SU-DHL-6 (cell line): ENCODE measurements at regions not wholly inside any gene's neighbourhood (a gene's known extent, or its start where the extent isn't known, plus 50 kb on each side); places are given as distances from the start of the nearest gene placed in this dataset.

Experiments used
- H2AFZ ChIP-seq: fragments of 200-600 bp; sonication (generic); 2 replicates; pipeline ENCODE4 v1.6.1; 2014; ENCODE audit warnings: low read depth, mild to moderate bottlenecking, moderate library complexity, mixed read lengths, antibody characterized with exemption, low read length; ENCODE audit not compliant: severe bottlenecking
- H3F3A ChIP-seq: fragments of 200-600 bp; shearing (Covaris generic); 2 replicates; pipeline ENCODE4 v1.6.0; 2016; ENCODE audit warnings: antibody characterized with exemption, mild to moderate bottlenecking; ENCODE audit not compliant: insufficient read depth
- H3K27ac ChIP-seq: fragments of 200-600 bp; sonication (generic); 2 replicates; pipeline ENCODE4 v1.5.1; 2016; ENCODE audit warnings: low read depth, mild to moderate bottlenecking, low read length, moderate library complexity, mixed read lengths
- H3K27me3 ChIP-seq: fragments of 200-600 bp; sonication (generic), shearing (Covaris generic); 2 replicates; pipeline ENCODE4 v1.6.0; 2014; ENCODE audit warnings: mild to moderate bottlenecking, low read length
- H3K36me3 ChIP-seq: fragments of 200-600 bp; sonication (generic); 2 replicates; pipeline ENCODE4 v1.6.1; 2014; ENCODE audit warnings: mild to moderate bottlenecking, low read length, mixed read lengths
- H3K4me2 ChIP-seq: fragments of 300-600, 200-600 bp; shearing (Covaris generic), sonication (generic); 2 replicates; pipeline ENCODE4 v1.6.0; 2014; ENCODE audit warnings: low read length, low read depth, mild to moderate bottlenecking; ENCODE audit not compliant: poor library complexity, severe bottlenecking
- H3K4me3 ChIP-seq: fragments of 200-600 bp; sonication (generic); 2 replicates; pipeline ENCODE4 v1.5.1; 2014; ENCODE audit warnings: antibody characterized with exemption, low read length, mild to moderate bottlenecking, mixed read lengths; ENCODE audit not compliant: insufficient read depth, poor library complexity, severe bottlenecking
- H3K79me2 ChIP-seq: fragments of 200-600 bp; sonication (generic); 2 replicates; pipeline ENCODE4 v1.6.1; 2014; ENCODE audit warnings: mild to moderate bottlenecking, low read length, moderate library complexity; ENCODE audit not compliant: insufficient read depth
- H3K9ac ChIP-seq: fragments of 200-600 bp; sonication (generic); 2 replicates; pipeline ENCODE4 v1.7.0; 2014; ENCODE audit warnings: mild to moderate bottlenecking, low read length
- H3K9me2 ChIP-seq: fragments of 200-600 bp; sonication (generic); replicated peaks from 2 replicates; pipeline ENCODE4 v1.6.1; 2014; ENCODE audit warnings: low read length; ENCODE audit not compliant: insufficient read depth
- H3K9me3 ChIP-seq: fragments of 200-600 bp; sonication (generic); 2 replicates; pipeline ENCODE4 v1.6.1; 2014; ENCODE audit warnings: low read length, mixed read lengths; ENCODE audit not compliant: insufficient read depth
- H4K20me1 ChIP-seq: fragments of 200-600 bp; sonication (generic); 2 replicates; pipeline ENCODE4 v1.6.1; 2014; ENCODE audit warnings: low read depth, mild to moderate bottlenecking, antibody characterized with exemption, low read length, moderate library complexity, mixed read lengths
- CTCF ChIP-seq: fragments of 200-600 bp; sonication (generic); IDR thresholded peaks from one replicate; pipeline ENCODE4 v1.5.1; 2017; ENCODE audit warnings: antibody characterized with exemption, mild to moderate bottlenecking, low read length, moderate library complexity; ENCODE audit not compliant: insufficient read depth, poor library complexity, severe bottlenecking
- EZH2phosphoT487 ChIP-seq: fragments of 200-600 bp; sonication (generic), shearing (Covaris generic); conservative IDR thresholded peaks from 2 replicates; pipeline ENCODE4 v1.6.1; 2018; ENCODE audit warnings: mild to moderate bottlenecking, antibody characterized with exemption, low read length, moderate library complexity, mixed read lengths

- Histone ChIP-seq H4K20me1 (no peaks in the 10 kb centered on the region), H3K9me2 (no peaks in the 10 kb centered on the region), H3K9ac (no peak overlapping the region), H3K36me3 (no peaks in the 10 kb centered on the region), H3K27ac (no peak overlapping the region), H3K27me3 (no peaks in the 10 kb centered on the region), H3K4me3 (no peak overlapping the region), H3K9me3 (no peaks in the 10 kb centered on the region), H3F3A (no peaks in the 10 kb centered on the region), H3K4me2 (no peak overlapping the region), H3K79me2 (no peaks in the 10 kb centered on the region), H2AFZ (no peak overlapping the region)
- TF ChIP-seq CTCF = no peak
- TF ChIP-seq EZH2phosphoT487 = no peak
Measured at GRCh38 chr4:28369499-28369898, 1508.9 kb downstream of the STIM2 start.

- Histone ChIP-seq H3K79me2 (no peaks in the 10 kb centered on the region), H2AFZ (no peak overlapping the region), H3K27me3 (no peaks in the 10 kb centered on the region)
Measured at GRCh38 chr4:28373191-28373590, 1512.5 kb downstream of the STIM2 start.

GRCh38 chr4:28373601-28374000, 1513.0 kb downstream of the STIM2 start:
- H3F3A ChIP-seq = no peaks in the 10 kb centered on the region
- H2AFZ ChIP-seq = no peak overlapping the region
- H3K9me2 ChIP-seq = no peaks in the 10 kb centered on the region
- H4K20me1 ChIP-seq = no peaks in the 10 kb centered on the region
- H3K27me3 ChIP-seq = no peaks in the 10 kb centered on the region
- H3K79me2 ChIP-seq = no peaks in the 10 kb centered on the region
- no peak overlapping the region for H3K4me2 ChIP-seq
- no peaks in the 10 kb centered on the region for H3K9me3 ChIP-seq
- no peak for TF ChIP-seq EZH2phosphoT487
- H3K9ac ChIP-seq = no peak overlapping the region
- no peaks in the 10 kb centered on the region for H3K36me3 ChIP-seq
- H3K27ac ChIP-seq = no peak overlapping the region
- H3K4me3 ChIP-seq = no peak overlapping the region

More at GRCh38 chr4:28373191-28373590, 1512.5 kb downstream of the STIM2 start:
- H4K20me1 ChIP-seq = no peaks in the 10 kb centered on the region
- no peak overlapping the region for H3K4me3 ChIP-seq
- no peak overlapping the region for H3K27ac ChIP-seq
- no peaks in the 10 kb centered on the region for H3K9me2 ChIP-seq
- TF ChIP-seq CTCF (no peak), EZH2phosphoT487 (no peak)
- H3K4me2 ChIP-seq = no peak overlapping the region
- H3K9me3 ChIP-seq = no peaks in the 10 kb centered on the region
- no peaks in the 10 kb centered on the region for H3F3A ChIP-seq
- H3K9ac ChIP-seq = no peak overlapping the region
- H3K36me3 ChIP-seq = no peaks in the 10 kb centered on the region

- Histone ChIP-seq H3K27ac (no peak overlapping the region), H2AFZ (no peak overlapping the region)
Measured at GRCh38 chr4:28378109-28378830, 1517.6 kb downstream of the STIM2 start.

More at GRCh38 chr4:28378109-28378830, 1517.6 kb downstream of the STIM2 start:
- no peak for TF ChIP-seq CTCF
- no peak for TF ChIP-seq EZH2phosphoT487
- no peaks in the 10 kb centered on the region for H3K27me3 ChIP-seq
- H3K4me2 ChIP-seq = no peak overlapping the region
- no peak overlapping the region for H3K9ac ChIP-seq
- H3K9me3 ChIP-seq = no peaks in the 10 kb centered on the region
- H4K20me1 ChIP-seq = no peaks in the 10 kb centered on the region
- H3K4me3 ChIP-seq = no peak overlapping the region
- H3K36me3 ChIP-seq = no peaks in the 10 kb centered on the region
- H3K9me2 ChIP-seq = no peaks in the 10 kb centered on the region
- H3F3A ChIP-seq = no peaks in the 10 kb centered on the region
- H3K79me2 ChIP-seq = no peaks in the 10 kb centered on the region
